ENCODE measurements at regions not wholly inside any gene's neighbourhood (a gene's known extent, or its start where the extent isn't known, plus 50 kb on each side); places are given as distances from the start of the nearest gene placed in this dataset.
A peak's percentile ranks its signal among the peaks of the same experiment; 100 is the strongest.

DNA sequence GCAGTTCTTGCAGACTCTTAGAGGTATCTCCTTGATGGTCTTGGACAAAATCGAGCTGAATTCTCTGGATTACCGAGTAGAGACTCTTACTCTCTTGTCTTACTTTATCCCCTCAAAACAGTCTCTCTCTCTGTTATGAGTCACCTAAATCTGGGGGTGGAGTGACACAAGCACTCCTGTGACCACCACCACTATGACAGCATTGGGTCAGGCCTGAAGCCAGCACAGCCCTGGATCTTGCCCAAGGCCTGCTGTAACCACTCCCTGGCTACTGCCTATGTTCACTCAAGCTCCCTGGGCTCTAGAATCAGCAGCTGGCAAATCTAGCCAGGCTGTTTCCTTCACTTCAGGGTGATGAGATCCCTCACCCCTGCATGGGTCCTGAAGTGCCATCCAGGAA, 662.5 kb downstream of the LUZP2 start:
- peak; percentile 6 for DNase-seq

DNA sequence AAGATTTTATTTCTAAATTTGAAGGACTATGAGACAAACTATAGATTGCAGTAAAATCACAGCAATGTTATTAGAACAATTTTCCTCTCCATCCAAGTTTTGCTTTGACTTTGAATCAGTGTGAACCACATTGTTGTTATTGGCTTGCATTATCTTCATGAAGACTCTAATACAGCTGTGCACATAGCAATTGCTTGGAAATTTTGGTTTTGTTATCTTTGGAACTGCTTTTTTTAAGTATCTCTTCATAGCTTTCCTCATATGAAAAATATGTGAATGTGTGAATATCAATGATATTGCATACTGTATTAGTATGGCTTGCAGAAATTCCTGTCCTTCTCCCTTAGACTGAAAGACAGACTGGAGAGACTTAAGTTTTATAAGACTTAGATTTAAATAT, 666.6 kb downstream of the LUZP2 start:
- TF ChIP-seq, protein P1, sequence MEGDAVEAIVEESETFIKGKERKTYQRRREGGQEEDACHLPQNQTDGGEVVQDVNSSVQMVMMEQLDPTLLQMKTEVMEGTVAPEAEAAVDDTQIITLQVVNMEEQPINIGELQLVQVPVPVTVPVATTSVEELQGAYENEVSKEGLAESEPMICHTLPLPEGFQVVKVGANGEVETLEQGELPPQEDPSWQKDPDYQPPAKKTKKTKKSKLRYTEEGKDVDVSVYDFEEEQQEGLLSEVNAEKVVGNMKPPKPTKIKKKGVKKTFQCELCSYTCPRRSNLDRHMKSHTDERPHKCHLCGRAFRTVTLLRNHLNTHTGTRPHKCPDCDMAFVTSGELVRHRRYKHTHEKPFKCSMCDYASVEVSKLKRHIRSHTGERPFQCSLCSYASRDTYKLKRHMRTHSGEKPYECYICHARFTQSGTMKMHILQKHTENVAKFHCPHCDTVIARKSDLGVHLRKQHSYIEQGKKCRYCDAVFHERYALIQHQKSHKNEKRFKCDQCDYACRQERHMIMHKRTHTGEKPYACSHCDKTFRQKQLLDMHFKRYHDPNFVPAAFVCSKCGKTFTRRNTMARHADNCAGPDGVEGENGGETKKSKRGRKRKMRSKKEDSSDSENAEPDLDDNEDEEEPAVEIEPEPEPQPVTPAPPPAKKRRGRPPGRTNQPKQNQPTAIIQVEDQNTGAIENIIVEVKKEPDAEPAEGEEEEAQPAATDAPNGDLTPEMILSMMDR (IDR thresholded peaks at IDR 0.05; ENCODE audit: low read depth, low read length, missing control alignments) = no peak
- in situ Hi-C loops (cut with HindIII; ENCODE audit: low pct_ligation_motif_present, low sequenced_read_pairs) = no loop called here
- peak; percentile 7 for DNase-seq
- Histone ChIP-seq H3K4me3 (ENCODE audit: low read depth, low read length) (no peak overlapping the region), H3K27me3 (replicated peaks) (no peaks in the 10 kb centered on the region), H3K36me3 (replicated peaks) (no peaks in the 10 kb centered on the region), H3K27ac (no peak overlapping the region)

More for the DNA sequence above, 662.5 kb downstream of the LUZP2 start:
- Histone ChIP-seq H3K27ac (no peak overlapping the region), H3K27me3 (replicated peaks) (no peaks in the 10 kb centered on the region), H3K4me3 (ENCODE audit: low read depth, low read length) (no peak overlapping the region), H3K36me3 (replicated peaks) (no peaks in the 10 kb centered on the region)
- in situ Hi-C loops (cut with HindIII; ENCODE audit: low pct_ligation_motif_present, low sequenced_read_pairs) = no loop called here
- TF ChIP-seq, protein P1 (IDR thresholded peaks at IDR 0.05; ENCODE audit: low read depth, low read length, missing control alignments) = no peak

DNA sequence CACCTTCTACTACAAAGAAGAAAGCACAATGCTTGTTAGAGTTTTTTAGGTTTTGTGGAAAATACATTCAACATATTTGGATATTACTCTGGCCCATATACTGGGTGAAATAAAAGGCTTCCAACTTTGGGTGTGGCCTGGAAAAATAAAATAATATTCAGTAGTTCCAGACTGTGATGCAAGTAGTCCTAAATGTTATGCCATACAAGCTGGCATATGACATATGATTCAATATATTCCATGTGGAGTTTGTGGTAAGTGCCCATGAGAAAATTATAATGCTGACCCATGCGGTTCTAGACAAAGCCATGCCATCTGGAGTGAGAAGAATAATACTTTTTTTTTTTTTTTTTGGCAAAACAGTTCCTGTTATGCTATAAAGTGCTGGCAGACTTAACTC, 683.3 kb downstream of the LUZP2 start:
- Histone ChIP-seq H3K27me3 (replicated peaks) (no peaks in the 10 kb centered on the region), H3K4me3 (ENCODE audit: low read depth, low read length) (no peak overlapping the region), H3K27ac (no peak overlapping the region), H3K36me3 (replicated peaks) (no peaks in the 10 kb centered on the region)
- DNase-seq = no peak
- in situ Hi-C loops (cut with HindIII; ENCODE audit: low pct_ligation_motif_present, low sequenced_read_pairs) = no loop called here
- TF ChIP-seq, protein P1 (IDR thresholded peaks at IDR 0.05; ENCODE audit: low read depth, low read length, missing control alignments) = no peak

DNA sequence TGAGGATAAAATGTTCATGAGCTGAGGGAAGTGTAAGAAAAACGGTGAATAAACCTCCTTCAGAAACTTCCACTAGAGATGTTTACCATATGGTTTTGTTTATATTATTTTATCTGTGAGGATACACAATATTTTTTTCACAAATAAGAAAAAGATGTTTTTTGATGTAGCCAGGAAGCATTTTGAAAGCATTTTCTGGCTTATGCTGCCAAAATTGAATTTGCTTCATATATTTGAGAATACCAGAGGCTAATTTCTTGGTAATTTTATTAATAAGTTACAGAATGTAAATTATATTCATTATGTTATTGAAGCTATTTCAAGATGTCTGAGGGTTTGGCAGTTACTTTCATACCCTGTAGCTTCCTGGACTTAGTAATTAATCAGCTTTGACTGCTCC, 686.6 kb downstream of the LUZP2 start:
- Histone ChIP-seq H3K36me3 (replicated peaks) (no peaks in the 10 kb centered on the region), H3K4me3 (ENCODE audit: low read depth, low read length) (no peak overlapping the region), H3K27me3 (replicated peaks) (no peaks in the 10 kb centered on the region), H3K27ac (no peak overlapping the region)
- no peak for DNase-seq
- TF ChIP-seq, protein P1 (IDR thresholded peaks at IDR 0.05; ENCODE audit: low read depth, low read length, missing control alignments) = no peak
- in situ Hi-C loops (cut with HindIII; ENCODE audit: low pct_ligation_motif_present, low sequenced_read_pairs) = no loop called here

DNA sequence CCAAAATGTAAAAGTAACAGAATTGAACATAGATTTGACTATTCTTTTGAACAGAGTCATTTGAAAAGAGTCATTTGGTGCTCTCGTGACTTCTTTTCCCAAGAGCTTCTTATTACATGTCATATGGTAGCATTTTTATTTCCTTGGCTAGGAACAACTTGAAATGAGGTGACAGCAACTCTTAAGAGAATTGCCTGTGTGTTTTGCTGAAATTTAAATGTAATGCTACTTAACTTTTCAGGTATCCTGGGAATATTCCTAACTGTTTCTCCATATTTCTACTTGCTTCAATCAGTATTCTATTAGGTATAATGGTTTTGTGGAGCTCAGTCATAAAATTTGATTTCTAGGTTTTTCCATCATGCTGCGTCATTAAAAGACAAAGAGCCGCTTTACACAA, 700.7 kb downstream of the LUZP2 start:
- TF ChIP-seq, protein P1 (IDR thresholded peaks at IDR 0.05; ENCODE audit: low read depth, low read length, missing control alignments) = no peak
- no peak for DNase-seq
- Histone ChIP-seq H3K27ac (no peak overlapping the region), H3K27me3 (replicated peaks) (no peaks in the 10 kb centered on the region), H3K36me3 (replicated peaks) (no peaks in the 10 kb centered on the region), H3K4me3 (ENCODE audit: low read depth, low read length) (no peak overlapping the region)
- in situ Hi-C loops (cut with HindIII; ENCODE audit: low pct_ligation_motif_present, low sequenced_read_pairs) = no loop called here

DNA sequence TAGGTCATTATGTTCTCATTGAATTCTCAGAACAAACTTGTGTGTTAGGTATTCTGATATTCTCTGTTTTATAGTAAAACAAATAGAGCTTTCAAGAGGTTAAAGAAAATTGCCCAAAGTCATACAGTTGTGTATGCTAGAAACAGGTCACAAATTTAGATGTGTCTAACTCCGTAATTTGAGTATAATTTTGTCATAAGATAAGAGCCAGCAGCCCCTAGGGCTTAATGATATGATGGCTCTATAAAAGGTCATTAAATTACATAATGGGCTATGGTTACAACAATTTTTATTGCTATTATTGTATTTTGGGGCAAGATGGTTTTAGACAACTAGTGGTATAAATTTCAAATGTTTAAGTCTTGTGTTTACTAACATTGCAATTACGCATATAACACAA, 701.9 kb downstream of the LUZP2 start:
- Histone ChIP-seq H3K36me3 (replicated peaks) (no peaks in the 10 kb centered on the region), H3K27ac (no peak overlapping the region), H3K4me3 (ENCODE audit: low read depth, low read length) (no peak overlapping the region), H3K27me3 (replicated peaks) (no peaks in the 10 kb centered on the region)
- in situ Hi-C loops (cut with HindIII; ENCODE audit: low pct_ligation_motif_present, low sequenced_read_pairs) = no loop called here
- TF ChIP-seq, protein P1 (IDR thresholded peaks at IDR 0.05; ENCODE audit: low read depth, low read length, missing control alignments) = no peak
- DNase-seq = no peak

Measured in brain microvascular endothelial cell (primary cell).